IMR-90 (cell line): ENCODE measurements at regions not wholly inside any gene's neighbourhood (a gene's known extent, or its start where the extent isn't known, plus 50 kb on each side); places are given as distances from the start of the nearest gene placed in this dataset.

Experiments
- ATAC-seq: fragments of 200-7000 bp; cut with Tn5 transposase; 2 replicates; pipeline ENCODE4 v1.9.1; 2020; ENCODE audit warnings: low read depth, mild to moderate bottlenecking, moderate library complexity
- BruUV-seq: library from RNA; stranded (reverse); fragments of 400-500 nt; replicated peaks from 2 replicates; lab custom pipeline; 2021; lab: Mats Ljungman, UMichigan
- CTCF ChIA-PET: fragments of 300-600 bp; formaldehyde crosslinking; extraction: SDS; loops from one replicate; lab custom pipeline; 2021; ENCODE audit warnings: antibody characterized with exemption; lab: Yijun Ruan, JAX
- POLR2A ChIA-PET: fragments of 300-600 bp; sonication (Branson Sonifier 250); formaldehyde crosslinking; loops from one replicate; lab custom pipeline; 2022; ENCODE audit warnings: antibody characterized with exemption; ENCODE audit not compliant: unreplicated experiment; lab: Charles Lee
- DNase-seq: peaks from one replicate; pipeline ENCODE4 v3.0.0; 2013
- H2AFZ ChIP-seq: replicated peaks from 2 replicates; pipeline ENCODE3; 2013; ENCODE audit warnings: low read length, mild to moderate bottlenecking; ENCODE audit not compliant: poor library complexity
- H2AK5ac ChIP-seq: 2 replicates; pipeline ENCODE4 v1.6.1; 2013; ENCODE audit warnings: low read depth, low read length, inconsistent platforms
- H2AK9ac ChIP-seq: replicated peaks from 2 replicates; pipeline ENCODE3; 2013; ENCODE audit warnings: mild to moderate bottlenecking, low read depth, low read length, moderate library complexity; ENCODE audit not compliant: poor library complexity
- H2BK120ac ChIP-seq: 2 replicates; pipeline ENCODE4 v1.6.1; 2013; ENCODE audit warnings: low read depth, low read length, inconsistent platforms
- H2BK15ac ChIP-seq: 3 replicates; pipeline ENCODE4 v1.6.1; 2013; ENCODE audit warnings: low read depth, low read length, inconsistent platforms
- H2BK20ac ChIP-seq: 2 replicates; pipeline ENCODE4 v1.6.1; 2013; ENCODE audit warnings: low read depth, mild to moderate bottlenecking, inconsistent platforms, low read length, moderate library complexity
- H2BK5ac ChIP-seq: 2 replicates; pipeline ENCODE4 v1.6.1; 2013; ENCODE audit warnings: mild to moderate bottlenecking, low read depth, low read length, inconsistent platforms; ENCODE audit not compliant: poor library complexity, severe bottlenecking
- H3K14ac ChIP-seq: replicated peaks from 2 replicates; pipeline ENCODE4 v1.6.1; 2013; ENCODE audit warnings: low read depth, low read length, inconsistent platforms
- H3K18ac ChIP-seq: 2 replicates; pipeline ENCODE4 v1.6.1; 2013; ENCODE audit warnings: low read depth, low read length, control low read depth
- H3K23ac ChIP-seq: 2 replicates; pipeline ENCODE4 v1.6.1; 2013; ENCODE audit warnings: low read depth, low read length, inconsistent platforms
- H3K27ac ChIP-seq: 2 replicates; pipeline ENCODE4 v1.5.1; 2013; ENCODE audit warnings: mild to moderate bottlenecking, control low read depth, low read length; ENCODE audit not compliant: insufficient read depth
- H3K27me3 ChIP-seq: 2 replicates; pipeline ENCODE4 v1.6.1; 2013; ENCODE audit warnings: low read length; ENCODE audit not compliant: control insufficient read depth, insufficient read depth
- H3K36me3 ChIP-seq: 2 replicates; pipeline ENCODE4 v1.6.1; 2013; ENCODE audit warnings: low read length, mixed read lengths; ENCODE audit not compliant: control insufficient read depth, insufficient read depth
- H3K4ac ChIP-seq: 2 replicates; pipeline ENCODE4 v1.6.1; 2013; ENCODE audit warnings: low read depth, low read length, inconsistent platforms
- H3K4me1 ChIP-seq: 2 replicates; pipeline ENCODE4 v1.6.1; 2013; ENCODE audit warnings: low read length, mixed read lengths; ENCODE audit not compliant: control insufficient read depth, insufficient read depth
- H3K4me2 ChIP-seq: 2 replicates; pipeline ENCODE4 v1.6.1; 2013; ENCODE audit warnings: low read depth, mild to moderate bottlenecking, control low read depth, low read length, moderate library complexity
- H3K4me3 ChIP-seq: 2 replicates; pipeline ENCODE4 v1.5.1; 2013; ENCODE audit warnings: low read depth, mild to moderate bottlenecking, control low read depth, low read length, moderate library complexity; ENCODE audit not compliant: insufficient read depth
- H3K56ac ChIP-seq: 2 replicates; pipeline ENCODE4 v1.6.1; 2013; ENCODE audit warnings: low read length, inconsistent platforms; ENCODE audit not compliant: insufficient read depth; ENCODE audit errors: extremely low read depth
- H3K79me1 ChIP-seq, 2 experiments: 2 replicates each; pipeline ENCODE4 v1.6.1; 2013; ENCODE audit warnings: low read length in 2 of 2, inconsistent platforms in 1 of 2, low read depth in 1 of 2
- H3K9ac ChIP-seq: 2 replicates; pipeline ENCODE4 v1.6.1; 2013; ENCODE audit warnings: low read depth, low read length, control low read depth
- H3K9me1 ChIP-seq: 2 replicates; pipeline ENCODE4 v1.6.1; 2013; ENCODE audit warnings: low read length, inconsistent platforms; ENCODE audit not compliant: insufficient read depth
- H3K9me3 ChIP-seq: 2 replicates; pipeline ENCODE4 v1.6.1; 2013; ENCODE audit warnings: low read length; ENCODE audit not compliant: control insufficient read depth, insufficient read depth
- H4K20me1 ChIP-seq: 2 replicates; pipeline ENCODE4 v1.6.1; 2013; ENCODE audit warnings: low read length, inconsistent platforms; ENCODE audit not compliant: insufficient read depth
- H4K5ac ChIP-seq: 2 replicates; pipeline ENCODE4 v1.6.1; 2013; ENCODE audit warnings: mild to moderate bottlenecking, low read depth, low read length, control low read depth
- H4K8ac ChIP-seq, 2 experiments: 2 replicates each; pipeline ENCODE4 v1.6.1; 2013; ENCODE audit warnings: low read depth in 2 of 2, low read length in 2 of 2, control low read depth in 1 of 2, inconsistent platforms in 1 of 2
- H4K91ac ChIP-seq: 2 replicates; pipeline ENCODE4 v1.6.1; 2013; ENCODE audit warnings: low read depth, low read length, inconsistent platforms; ENCODE audit not compliant: insufficient read depth
- BHLHE40 ChIP-seq: fragments of 150-350 bp; IDR thresholded peaks from 2 replicates; pipeline ENCODE4 v1.6.1; 2016; ENCODE audit warnings: mild to moderate bottlenecking, low read depth, low read length
- CEBPB ChIP-seq: IDR thresholded peaks from 2 replicates; pipeline ENCODE4 v1.6.1; 2012; ENCODE audit warnings: low read depth, low read length, improper control_type of control experiment
- CHD1 ChIP-seq: IDR thresholded peaks from 2 replicates; pipeline ENCODE4 v1.6.1; 2012; ENCODE audit warnings: low read depth, low read length, improper control_type of control experiment
- FOS ChIP-seq: fragments of 150-350 bp; IDR thresholded peaks from 2 replicates; pipeline ENCODE4 v1.6.1; 2016; ENCODE audit warnings: low read depth, low read length
- MAFK ChIP-seq: IDR thresholded peaks from 2 replicates; pipeline ENCODE4 v1.6.1; 2012; ENCODE audit warnings: low read depth, low read length, improper control_type of control experiment
- MAZ ChIP-seq: IDR thresholded peaks from 2 replicates; pipeline ENCODE4 v1.6.1; 2012; ENCODE audit warnings: low read depth, mild to moderate bottlenecking, low read length, improper control_type of control experiment, moderate library complexity, borderline replicate concordance
- MXI1 ChIP-seq: IDR thresholded peaks from 2 replicates; pipeline ENCODE4 v1.6.1; 2012; ENCODE audit warnings: low read depth, mild to moderate bottlenecking, low read length, moderate library complexity, borderline replicate concordance
- NFE2L2 ChIP-seq: fragments of 150-350 bp; IDR thresholded peaks from 2 replicates; pipeline ENCODE4 v1.6.1; 2016; ENCODE audit warnings: low read depth, mild to moderate bottlenecking, low read length
- POLR2A ChIP-seq: IDR thresholded peaks from 2 replicates; pipeline ENCODE4 v1.6.1; 2012; ENCODE audit warnings: mild to moderate bottlenecking, low read depth, low read length
- RAD21 ChIP-seq: IDR thresholded peaks from 2 replicates; pipeline ENCODE4 v1.6.1; 2012; ENCODE audit warnings: low read length, improper control_type of control experiment
- RCOR1 ChIP-seq: IDR thresholded peaks from 2 replicates; pipeline ENCODE4 v1.6.1; 2012; ENCODE audit warnings: mild to moderate bottlenecking, low read length, improper control_type of control experiment; ENCODE audit not compliant: insufficient replicate concordance
- RFX5 ChIP-seq: IDR thresholded peaks from 2 replicates; pipeline ENCODE4 v1.8.0; 2012; ENCODE audit warnings: low read depth, mild to moderate bottlenecking, low read length, moderate library complexity
- SMC3 ChIP-seq: fragments of 150-350 bp; IDR thresholded peaks from 2 replicates; pipeline ENCODE4 v1.6.1; 2016; ENCODE audit warnings: low read depth, mild to moderate bottlenecking, antibody characterized with exemption, low read length, moderate library complexity
- WGBS, 2 experiments: methylation state at CpG; one replicate each; pipeline versions ENCODE4 v1.1.5 to v1.1.7; 2013; ENCODE audit warnings: missing lambda C conversion rate in 2 of 2; ENCODE audit not compliant: insufficient read length in 1 of 2; ENCODE audit errors: extremely low coverage in 2 of 2; 5-methylcytosine and 5-hydroxymethylcytosine counted together
- dilution Hi-C: fragments of 300-500 bp; cut with HindIII; formaldehyde crosslinking; loops from one replicate; pipeline ENCODE4 v1.14.3; 2018; ENCODE audit warnings: low sequenced_read_pairs; ENCODE audit not compliant: unreplicated experiment
- in situ Hi-C: fragments of 300-500 bp; cut with MboI; formaldehyde crosslinking; loops from 3 replicates; pipeline ENCODE4 v1.14.3; 2019; ENCODE audit warnings: low sequenced_read_pairs, inconsistent platforms, mixed read lengths
- intact Hi-C: fragments of 100-400 bp; cut with micrococcal nuclease; formaldehyde crosslinking; loops from 2 replicates; pipeline ENCODE4 v1.10.0; 2022
- TF ChIP-seq, protein P1 (sequence below): fragments of 150-350 bp; IDR thresholded peaks from 2 replicates; pipeline ENCODE4 v1.6.1; 2016; ENCODE audit warnings: low read depth, mild to moderate bottlenecking, low read length, moderate library complexity, borderline replicate concordance
- TF ChIP-seq, protein P2 (sequence below): conservative IDR thresholded peaks from 2 replicates; pipeline ENCODE4 v1.5.1; 2012; ENCODE audit warnings: mild to moderate bottlenecking, low read depth, low read length, improper control_type of control experiment
- TF ChIP-seq, protein P3 (sequence below): fragments of 150-350 bp; IDR thresholded peaks from 2 replicates; pipeline ENCODE4 v1.6.1; 2017; ENCODE audit warnings: mild to moderate bottlenecking, antibody characterized with exemption, low read length, low read depth

DNA sequence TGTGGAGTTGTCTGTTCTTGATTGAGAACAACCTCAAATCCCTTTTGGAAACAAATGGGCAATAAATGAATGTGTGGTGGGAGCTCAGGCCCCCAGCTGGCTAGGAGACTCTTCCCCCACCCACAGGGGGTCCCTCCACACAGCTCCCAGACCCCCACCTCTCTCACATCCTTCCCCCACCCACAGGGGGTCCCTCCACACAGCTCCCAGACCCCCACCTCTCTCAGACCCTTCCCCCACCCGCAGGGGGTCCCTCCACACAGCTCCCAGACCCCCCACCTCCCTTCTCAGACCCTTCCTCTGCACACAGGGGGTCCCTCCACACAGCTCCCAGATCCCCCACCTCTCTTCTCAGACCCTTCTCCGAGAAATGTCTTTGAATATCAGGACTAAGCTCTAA is 79.0 kb upstream of the CTDP1 start:
- in situ Hi-C loops (no loop called here), dilution Hi-C loops (no loop called here), intact Hi-C loops (no loop called here)
- H4K91ac ChIP-seq, result no peak overlapping the region
- H3K79me1 ChIP-seq, result no peaks in the 10 kb centered on the region
- WGBS, 2 experiments, result 100% methylated on average over 1 of the region's 2 CpGs; no CpG with 5 or more reads in 1 of the 2 experiments
- H3K4me2 ChIP-seq, result no peak overlapping the region
- no peak overlapping the region for H2AK5ac ChIP-seq
- ATAC-seq, result no peak
- no peak for DNase-seq
- TF ChIP-seq BHLHE40, result no peak
- no peak for TF ChIP-seq SMC3
- TF ChIP-seq RAD21, result no peak
- TF ChIP-seq CEBPB, result no peak
- TF ChIP-seq RCOR1, result no peak
- TF ChIP-seq RFX5, result no peak
- no peak for TF ChIP-seq POLR2A
- TF ChIP-seq MAFK, result no peak
- no peak for TF ChIP-seq NFE2L2
- TF ChIP-seq, protein P1, sequence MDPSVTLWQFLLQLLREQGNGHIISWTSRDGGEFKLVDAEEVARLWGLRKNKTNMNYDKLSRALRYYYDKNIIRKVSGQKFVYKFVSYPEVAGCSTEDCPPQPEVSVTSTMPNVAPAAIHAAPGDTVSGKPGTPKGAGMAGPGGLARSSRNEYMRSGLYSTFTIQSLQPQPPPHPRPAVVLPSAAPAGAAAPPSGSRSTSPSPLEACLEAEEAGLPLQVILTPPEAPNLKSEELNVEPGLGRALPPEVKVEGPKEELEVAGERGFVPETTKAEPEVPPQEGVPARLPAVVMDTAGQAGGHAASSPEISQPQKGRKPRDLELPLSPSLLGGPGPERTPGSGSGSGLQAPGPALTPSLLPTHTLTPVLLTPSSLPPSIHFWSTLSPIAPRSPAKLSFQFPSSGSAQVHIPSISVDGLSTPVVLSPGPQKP, result no peak
- TF ChIP-seq MXI1, result no peak
- no peak for TF ChIP-seq FOS
- TF ChIP-seq, protein P2, sequence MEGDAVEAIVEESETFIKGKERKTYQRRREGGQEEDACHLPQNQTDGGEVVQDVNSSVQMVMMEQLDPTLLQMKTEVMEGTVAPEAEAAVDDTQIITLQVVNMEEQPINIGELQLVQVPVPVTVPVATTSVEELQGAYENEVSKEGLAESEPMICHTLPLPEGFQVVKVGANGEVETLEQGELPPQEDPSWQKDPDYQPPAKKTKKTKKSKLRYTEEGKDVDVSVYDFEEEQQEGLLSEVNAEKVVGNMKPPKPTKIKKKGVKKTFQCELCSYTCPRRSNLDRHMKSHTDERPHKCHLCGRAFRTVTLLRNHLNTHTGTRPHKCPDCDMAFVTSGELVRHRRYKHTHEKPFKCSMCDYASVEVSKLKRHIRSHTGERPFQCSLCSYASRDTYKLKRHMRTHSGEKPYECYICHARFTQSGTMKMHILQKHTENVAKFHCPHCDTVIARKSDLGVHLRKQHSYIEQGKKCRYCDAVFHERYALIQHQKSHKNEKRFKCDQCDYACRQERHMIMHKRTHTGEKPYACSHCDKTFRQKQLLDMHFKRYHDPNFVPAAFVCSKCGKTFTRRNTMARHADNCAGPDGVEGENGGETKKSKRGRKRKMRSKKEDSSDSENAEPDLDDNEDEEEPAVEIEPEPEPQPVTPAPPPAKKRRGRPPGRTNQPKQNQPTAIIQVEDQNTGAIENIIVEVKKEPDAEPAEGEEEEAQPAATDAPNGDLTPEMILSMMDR, result no peak
- no peak for TF ChIP-seq CHD1
- no peak for TF ChIP-seq MAZ
- TF ChIP-seq, protein P3, sequence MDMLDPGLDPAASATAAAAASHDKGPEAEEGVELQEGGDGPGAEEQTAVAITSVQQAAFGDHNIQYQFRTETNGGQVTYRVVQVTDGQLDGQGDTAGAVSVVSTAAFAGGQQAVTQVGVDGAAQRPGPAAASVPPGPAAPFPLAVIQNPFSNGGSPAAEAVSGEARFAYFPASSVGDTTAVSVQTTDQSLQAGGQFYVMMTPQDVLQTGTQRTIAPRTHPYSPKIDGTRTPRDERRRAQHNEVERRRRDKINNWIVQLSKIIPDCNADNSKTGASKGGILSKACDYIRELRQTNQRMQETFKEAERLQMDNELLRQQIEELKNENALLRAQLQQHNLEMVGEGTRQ, result no peak
- no peak overlapping the region for H3K56ac ChIP-seq
- no peak overlapping the region for H4K8ac ChIP-seq
- no peak overlapping the region for H2AFZ ChIP-seq
- H3K27ac ChIP-seq, result no peak overlapping the region
- no peaks in the 10 kb centered on the region for H3K36me3 ChIP-seq
- H3K18ac ChIP-seq, result no peak overlapping the region
- no peak overlapping the region for H3K23ac ChIP-seq
- BruUV-seq, result no TSS peak
- no peak overlapping the region for H2BK5ac ChIP-seq
- H3K9me1 ChIP-seq, result no peaks in the 10 kb centered on the region
- 0 out of 2 replicates have a peak, but pooled peaks cover 2% of the 10 kb centered on the region for H3K4me1 ChIP-seq
- H3K4ac ChIP-seq, result no peak overlapping the region
- no peak overlapping the region for H2BK15ac ChIP-seq
- H3K4me3 ChIP-seq, result no peak overlapping the region
- no peak overlapping the region for H2BK120ac ChIP-seq
- no peak overlapping the region for H3K14ac ChIP-seq
- ChIA-PET POLR2A (no interaction called here), CTCF (interaction anchor here (0.6 to 0.7 kb wide), 2 partner anchors 10 to 23 kb away, joined by 3 read pairs; no protein-coding TSS in a partner anchor)
- H3K9ac ChIP-seq, result no peak overlapping the region
- no peaks in the 10 kb centered on the region for H4K20me1 ChIP-seq
- peaks cover 33% of the 10 kb centered on the region for H3K27me3 ChIP-seq
- no peak overlapping the region for H2BK20ac ChIP-seq
- no peaks in the 10 kb centered on the region for H3K9me3 ChIP-seq
- H4K5ac ChIP-seq, result no peak overlapping the region
- no peak overlapping the region for H2AK9ac ChIP-seq
